ENCODE measurements at regions not wholly inside any gene's neighbourhood (a gene's known extent, or its start where the extent isn't known, plus 50 kb on each side); places are given as distances from the start of the nearest gene placed in this dataset.
"Not testable (repeated sequence)": the region's sequence is repeated elsewhere in the genome, so short reads cannot be mapped to it uniquely, and the experiment has no call there.

GRCh38 chrX:22538580-22538979 is 265.9 kb downstream of the CBLL2 start:
- H3K9me3 Mint-ChIP-seq = peaks cover 2% of the 10 kb centered on the region
- no peak overlapping the region for H3K27ac Mint-ChIP-seq
- no peak for DNase-seq

GRCh38 chrX:22541926-22542325 is 269.2 kb downstream of the CBLL2 start:
- Mint-ChIP-seq H3K4me3 (no peak overlapping the region), H3K36me3 (no peaks in the 10 kb centered on the region), H3K4me1 (no peaks in the 10 kb centered on the region), H3K27ac (no peak overlapping the region), H3K9me3 (peaks cover 2% of the 10 kb centered on the region), H3K27me3 (no peaks in the 10 kb centered on the region)
- no peak for DNase-seq

More at GRCh38 chrX:22538580-22538979, 265.9 kb downstream of the CBLL2 start:
- Mint-ChIP-seq H3K4me1 (no peaks in the 10 kb centered on the region), H3K27me3 (no peaks in the 10 kb centered on the region), H3K36me3 (no peaks in the 10 kb centered on the region), H3K4me3 (no peak overlapping the region)

GRCh38 chrX:22542641-22543040 is 269.9 kb downstream of the CBLL2 start:
- Mint-ChIP-seq H3K4me3 (no peak overlapping the region), H3K36me3 (no peaks in the 10 kb centered on the region), H3K9me3 (peaks cover 2% of the 10 kb centered on the region), H3K4me1 (no peaks in the 10 kb centered on the region), H3K27ac (no peak overlapping the region), H3K27me3 (no peaks in the 10 kb centered on the region)
- no peak for DNase-seq

- Mint-ChIP-seq H3K36me3 (no peaks in the 10 kb centered on the region), H3K4me3 (no peak overlapping the region), H3K9me3 (peaks cover 1% of the 10 kb centered on the region), H3K27me3 (no peaks in the 10 kb centered on the region), H3K4me1 (no peaks in the 10 kb centered on the region), H3K27ac (no peak overlapping the region)
- no peak for DNase-seq
Measured at GRCh38 chrX:22559506-22559905, 286.8 kb downstream of the CBLL2 start.

GRCh38 chrX:22575161-22575845 is 302.6 kb downstream of the CBLL2 start:
- H3K27me3 Mint-ChIP-seq = no peaks in the 10 kb centered on the region
- no peaks in the 10 kb centered on the region for H3K4me1 Mint-ChIP-seq
- no peak for DNase-seq
- H3K9me3 Mint-ChIP-seq = no peaks in the 10 kb centered on the region
- H3K4me3 Mint-ChIP-seq = no peak overlapping the region
- no peaks in the 10 kb centered on the region for H3K36me3 Mint-ChIP-seq
- H3K27ac Mint-ChIP-seq = no peak overlapping the region

- no peak for DNase-seq
- no peaks in the 10 kb centered on the region for H3K4me1 Mint-ChIP-seq
- no peaks in the 10 kb centered on the region for H3K27me3 Mint-ChIP-seq
- no peaks in the 10 kb centered on the region for H3K36me3 Mint-ChIP-seq
- H3K27ac Mint-ChIP-seq = no peak overlapping the region
- H3K9me3 Mint-ChIP-seq = no peaks in the 10 kb centered on the region
- H3K4me3 Mint-ChIP-seq = no peak overlapping the region
Measured at GRCh38 chrX:22577181-22577580, 304.5 kb downstream of the CBLL2 start.

- no peak overlapping the region for H3K27ac Mint-ChIP-seq
- H3K4me3 Mint-ChIP-seq = no peak overlapping the region
- H3K27me3 Mint-ChIP-seq = no peaks in the 10 kb centered on the region
- no peak for DNase-seq
- no peaks in the 10 kb centered on the region for H3K4me1 Mint-ChIP-seq
- H3K36me3 Mint-ChIP-seq = no peaks in the 10 kb centered on the region
- no peaks in the 10 kb centered on the region for H3K9me3 Mint-ChIP-seq
Measured at GRCh38 chrX:22585831-22586230, 313.1 kb downstream of the CBLL2 start.

GRCh38 chrX:22589845-22590244 is 317.1 kb downstream of the CBLL2 start:
- no peak overlapping the region for H3K4me3 Mint-ChIP-seq
- no peak for DNase-seq
- H3K36me3 Mint-ChIP-seq = no peaks in the 10 kb centered on the region
- H3K9me3 Mint-ChIP-seq = no peaks in the 10 kb centered on the region
- no peaks in the 10 kb centered on the region for H3K4me1 Mint-ChIP-seq
- no peak overlapping the region for H3K27ac Mint-ChIP-seq
- no peaks in the 10 kb centered on the region for H3K27me3 Mint-ChIP-seq

- H3K4me1 Mint-ChIP-seq = no peaks in the 10 kb centered on the region
- H3K9me3 Mint-ChIP-seq = peaks cover 1% of the 10 kb centered on the region
- H3K27me3 Mint-ChIP-seq = no peaks in the 10 kb centered on the region
- no peak for DNase-seq
- no peak overlapping the region for H3K4me3 Mint-ChIP-seq
- no peak overlapping the region for H3K27ac Mint-ChIP-seq
- H3K36me3 Mint-ChIP-seq = no peaks in the 10 kb centered on the region
Measured at GRCh38 chrX:22594766-22595165, 322.1 kb downstream of the CBLL2 start.

- H3K27ac Mint-ChIP-seq = no peak overlapping the region
- H3K36me3 Mint-ChIP-seq = no peaks in the 10 kb centered on the region
- no peak for DNase-seq
- H3K4me3 Mint-ChIP-seq = no peak overlapping the region
- no peaks in the 10 kb centered on the region for H3K27me3 Mint-ChIP-seq
- no peaks in the 10 kb centered on the region for H3K4me1 Mint-ChIP-seq
- peaks cover 1% of the 10 kb centered on the region for H3K9me3 Mint-ChIP-seq
Measured at GRCh38 chrX:22603060-22603459, 330.3 kb downstream of the CBLL2 start.

GRCh38 chrX:22609452-22609851 is 336.7 kb downstream of the CBLL2 start:
- not testable (repeated sequence) for H3K4me1 Mint-ChIP-seq, DNase-seq, H3K27ac Mint-ChIP-seq, H3K27me3 Mint-ChIP-seq, H3K9me3 Mint-ChIP-seq, H3K4me3 Mint-ChIP-seq, H3K36me3 Mint-ChIP-seq

GRCh38 chrX:22616867-22617266 is 344.2 kb downstream of the CBLL2 start:
- no peak overlapping the region for H3K4me3 Mint-ChIP-seq

GRCh38 chrX:22627576-22627975 is 354.9 kb downstream of the CBLL2 start:
- no peak overlapping the region for H3K4me3 Mint-ChIP-seq
- no peaks in the 10 kb centered on the region for H3K9me3 Mint-ChIP-seq
- no peaks in the 10 kb centered on the region for H3K27me3 Mint-ChIP-seq
- H3K27ac Mint-ChIP-seq = no peak overlapping the region
- no peaks in the 10 kb centered on the region for H3K4me1 Mint-ChIP-seq
- no peak for DNase-seq
- no peaks in the 10 kb centered on the region for H3K36me3 Mint-ChIP-seq

More at GRCh38 chrX:22616867-22617266, 344.2 kb downstream of the CBLL2 start:
- no peaks in the 10 kb centered on the region for H3K36me3 Mint-ChIP-seq
- no peaks in the 10 kb centered on the region for H3K27me3 Mint-ChIP-seq
- no peaks in the 10 kb centered on the region for H3K9me3 Mint-ChIP-seq
- no peak overlapping the region for H3K27ac Mint-ChIP-seq
- DNase-seq = no peak
- H3K4me1 Mint-ChIP-seq = no peaks in the 10 kb centered on the region

- Mint-ChIP-seq H3K36me3 (no peaks in the 10 kb centered on the region), H3K9me3 (no peaks in the 10 kb centered on the region), H3K27me3 (no peaks in the 10 kb centered on the region), H3K4me1 (no peaks in the 10 kb centered on the region), H3K27ac (no peak overlapping the region), H3K4me3 (no peak overlapping the region)
- DNase-seq = no peak
Measured at GRCh38 chrX:22628275-22628674, 355.6 kb downstream of the CBLL2 start.

GRCh38 chrX:22629105-22629725 is 356.5 kb downstream of the CBLL2 start:
- no peak for DNase-seq
- no peaks in the 10 kb centered on the region for H3K9me3 Mint-ChIP-seq
- no peak overlapping the region for H3K27ac Mint-ChIP-seq
- no peak overlapping the region for H3K4me3 Mint-ChIP-seq
- H3K27me3 Mint-ChIP-seq = no peaks in the 10 kb centered on the region
- H3K4me1 Mint-ChIP-seq = no peaks in the 10 kb centered on the region
- no peaks in the 10 kb centered on the region for H3K36me3 Mint-ChIP-seq

- Mint-ChIP-seq H3K9me3 (no peaks in the 10 kb centered on the region), H3K27ac (no peak overlapping the region), H3K4me1 (no peaks in the 10 kb centered on the region), H3K27me3 (no peaks in the 10 kb centered on the region), H3K36me3 (no peaks in the 10 kb centered on the region), H3K4me3 (no peak overlapping the region)
- DNase-seq = no peak
Measured at GRCh38 chrX:22634083-22634482, 361.4 kb downstream of the CBLL2 start.

All from activated naive CD8-positive, alpha-beta T cell treated with anti-CD3 and anti-CD28 coated beads for 36 hours (primary cell).